RCC 7860 (cell line): ENCODE measurements at regions not wholly inside any gene's neighbourhood (a gene's known extent, or its start where the extent isn't known, plus 50 kb on each side); places are given as distances from the start of the nearest gene placed in this dataset.
"Not testable (repeated sequence)": the region's sequence is repeated elsewhere in the genome, so short reads cannot be mapped to it uniquely, and the experiment has no call there.

ENCODE experiments used
- DNase-seq: peaks from one replicate; pipeline ENCODE4 v3.0.0-alpha.2; 2015; ENCODE audit warnings: low spot score
- FAIRE-seq: peaks from 2 replicates; lab custom pipeline; 2012; peaks lifted over from hg19 to GRCh38; lab: Jason Lieb, UNC

GRCh38 chr2:194345347-194345746 is 1311.7 kb upstream of the SLC39A10 start:
- no peak for FAIRE-seq
- no peak for DNase-seq

GRCh38 chr2:194343167-194343566 is 1313.9 kb upstream of the SLC39A10 start:
- FAIRE-seq (no peak), DNase-seq (no peak)

GRCh38 chr2:194332799-194333490 is 1324.1 kb upstream of the SLC39A10 start:
- FAIRE-seq: no peak
- no peak for DNase-seq

- FAIRE-seq: no peak
- DNase-seq: no peak
Measured at GRCh38 chr2:194328456-194328855, 1328.6 kb upstream of the SLC39A10 start.

GRCh38 chr2:194327196-194327888 is 1329.7 kb upstream of the SLC39A10 start:
- no peak for FAIRE-seq

GRCh38 chr2:194323740-194324139 is 1333.3 kb upstream of the SLC39A10 start:
- FAIRE-seq: no peak

More at GRCh38 chr2:194327196-194327888, 1329.7 kb upstream of the SLC39A10 start:
- DNase-seq: no peak

GRCh38 chr2:194320520-194320919 is 1336.5 kb upstream of the SLC39A10 start:
- FAIRE-seq (no peak), DNase-seq (no peak)

More at GRCh38 chr2:194323740-194324139, 1333.3 kb upstream of the SLC39A10 start:
- DNase-seq: no peak

- DNase-seq (no peak), FAIRE-seq (no peak)
Measured at GRCh38 chr2:194319222-194319992, 1337.6 kb upstream of the SLC39A10 start.

- FAIRE-seq: no peak
Measured at GRCh38 chr2:194314042-194314441, 1343.0 kb upstream of the SLC39A10 start.

GRCh38 chr2:194304191-194304590 is 1352.8 kb upstream of the SLC39A10 start:
- no peak for DNase-seq
- no peak for FAIRE-seq

More at GRCh38 chr2:194314042-194314441, 1343.0 kb upstream of the SLC39A10 start:
- no peak for DNase-seq

GRCh38 chr2:194301946-194302345 is 1355.1 kb upstream of the SLC39A10 start:
- FAIRE-seq (no peak), DNase-seq (no peak)

GRCh38 chr2:194294156-194294555 is 1362.9 kb upstream of the SLC39A10 start:
- DNase-seq: no peak
- FAIRE-seq: no peak

- FAIRE-seq: no peak
- no peak for DNase-seq
Measured at GRCh38 chr2:194291104-194291503, 1365.9 kb upstream of the SLC39A10 start.

- no peak for DNase-seq
- no peak for FAIRE-seq
Measured at GRCh38 chr2:194289712-194290346, 1367.2 kb upstream of the SLC39A10 start.

GRCh38 chr2:194276667-194277066 is 1380.4 kb upstream of the SLC39A10 start:
- FAIRE-seq, DNase-seq: not testable (repeated sequence)

- no peak for DNase-seq
- no peak for FAIRE-seq
Measured at GRCh38 chr2:194271293-194271961, 1385.6 kb upstream of the SLC39A10 start.

GRCh38 chr2:194270648-194271047 is 1386.4 kb upstream of the SLC39A10 start:
- DNase-seq (no peak), FAIRE-seq (no peak)

GRCh38 chr2:194264586-194264985 is 1392.4 kb upstream of the SLC39A10 start:
- DNase-seq: no peak
- no peak for FAIRE-seq

- no peak for FAIRE-seq
- no peak for DNase-seq
Measured at GRCh38 chr2:194260185-194260584, 1396.8 kb upstream of the SLC39A10 start.

- DNase-seq (no peak), FAIRE-seq (no peak)
Measured at GRCh38 chr2:194257095-194257494, 1399.9 kb upstream of the SLC39A10 start.
